H7 (cell line): ENCODE measurements at regions not wholly inside any gene's neighbourhood (a gene's known extent, or its start where the extent isn't known, plus 50 kb on each side); places are given as distances from the start of the nearest gene placed in this dataset.

ENCODE experiments used
- DNase-seq: peaks from one replicate; pipeline ENCODE4 v3.0.0; 2012
- H3K27me3 ChIP-seq: 2 replicates; pipeline ENCODE4 v1.6.0; 2011; ENCODE audit warnings: mild to moderate bottlenecking, low read length; ENCODE audit not compliant: control insufficient read depth, insufficient read depth
- H3K36me3 ChIP-seq: replicated peaks from 2 replicates; pipeline ENCODE4 v1.5.1; 2011; ENCODE audit warnings: low read length; ENCODE audit not compliant: control insufficient read depth, insufficient read depth
- H3K4me3 ChIP-seq: 2 replicates; pipeline ENCODE4 v1.5.1; 2011; ENCODE audit warnings: low read depth, mild to moderate bottlenecking, control low read depth, low read length, moderate library complexity; ENCODE audit not compliant: insufficient read depth

DNA sequence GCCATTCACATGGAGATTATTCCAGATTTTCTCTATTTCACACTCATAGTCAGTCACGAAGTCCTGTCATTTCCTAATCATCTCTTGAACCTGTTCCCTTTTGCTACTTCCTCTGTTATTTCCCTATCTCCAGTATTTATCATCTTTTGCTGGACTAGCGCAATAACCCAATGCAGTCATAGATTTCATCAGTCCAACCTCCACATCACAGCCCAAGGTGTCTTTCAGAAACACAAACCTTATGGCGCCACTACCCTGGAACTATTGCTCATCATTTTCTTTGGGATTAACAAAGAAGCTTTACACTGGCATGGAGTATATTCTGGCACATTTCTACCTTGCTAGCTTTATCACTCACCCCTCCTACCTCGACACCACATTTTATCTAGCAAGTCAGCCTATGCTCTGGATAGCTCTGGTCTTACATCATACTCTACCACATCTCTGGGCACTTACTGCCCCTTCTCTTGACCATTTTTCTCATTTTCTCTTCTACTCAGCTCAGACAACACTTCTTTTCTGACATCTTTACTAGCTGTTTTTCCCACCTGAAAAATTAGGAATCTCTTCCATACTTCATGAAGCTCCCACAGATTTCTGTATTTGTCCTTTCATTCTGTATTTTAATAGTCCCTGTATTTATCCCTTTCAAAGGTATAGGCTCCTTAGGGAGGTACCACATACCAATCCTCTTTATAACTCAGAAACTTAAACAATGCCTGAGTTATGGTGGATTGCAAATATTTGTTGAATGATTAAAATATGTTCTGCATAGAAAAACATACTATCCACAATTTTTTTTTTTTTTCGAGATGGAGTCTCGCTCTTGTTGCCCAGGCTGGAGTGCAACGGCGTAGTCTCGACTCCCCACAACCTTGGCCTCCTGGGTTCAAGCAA lies 534.7 kb downstream of the KLF12 start:
- no peak for DNase-seq
- Histone ChIP-seq H3K36me3 (no peaks in the 10 kb centered on the region), H3K27me3 (no peaks in the 10 kb centered on the region), H3K4me3 (no peak overlapping the region)

DNA sequence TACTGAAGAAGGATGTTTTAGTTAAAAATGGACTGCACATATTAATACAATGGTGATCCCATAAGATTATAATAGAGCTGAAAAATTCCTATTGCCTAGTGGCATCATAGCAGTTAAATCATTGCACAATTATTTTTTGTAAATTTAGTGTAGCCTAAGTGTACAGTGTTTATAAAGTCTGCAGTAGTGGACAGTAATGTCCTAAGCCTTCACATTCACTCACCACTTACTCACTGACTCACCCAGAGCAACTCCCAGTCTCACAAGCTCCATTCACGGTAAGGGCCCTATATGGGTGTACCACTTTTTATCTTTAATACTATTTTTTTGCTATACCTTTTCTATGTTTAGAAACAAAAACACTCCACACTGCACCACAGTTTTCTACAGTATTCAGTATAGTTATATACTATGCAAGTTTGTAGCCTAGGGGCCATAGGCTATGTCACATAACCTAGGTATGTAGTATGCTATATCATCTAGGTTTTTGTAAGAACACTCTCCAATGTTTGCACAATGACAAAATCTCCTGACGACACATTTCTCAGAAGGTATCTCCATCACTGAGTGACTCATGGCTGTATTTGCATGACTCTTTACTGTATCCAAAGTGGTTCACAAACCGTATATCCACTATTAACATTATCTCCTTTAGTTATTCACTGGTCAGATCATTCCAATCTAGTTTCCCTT lies 536.0 kb downstream of the KLF12 start:
- Histone ChIP-seq H3K36me3 (no peaks in the 10 kb centered on the region), H3K4me3 (no peak overlapping the region), H3K27me3 (no peaks in the 10 kb centered on the region)
- no peak for DNase-seq

DNA sequence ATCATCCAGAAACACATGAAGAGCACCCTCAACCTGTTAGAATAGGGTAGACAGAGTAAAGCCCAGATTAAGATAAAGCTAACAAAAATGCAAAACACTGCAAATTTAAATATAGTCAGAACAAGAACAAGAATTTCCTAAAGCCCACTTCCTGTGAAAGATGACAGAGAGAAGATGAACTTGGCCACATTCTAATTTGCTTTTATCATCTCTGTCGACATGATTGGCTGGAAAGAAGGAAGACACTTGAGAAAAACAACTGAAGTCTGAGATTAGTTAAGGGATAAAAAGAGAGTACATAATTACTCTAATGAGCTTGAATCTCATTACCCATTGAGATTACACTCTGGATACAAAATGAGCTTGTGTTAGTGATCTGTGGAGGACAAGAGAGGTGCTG lies 537.6 kb downstream of the KLF5 start:
- no peaks in the 10 kb centered on the region for H3K36me3 ChIP-seq
- no peak overlapping the region for H3K4me3 ChIP-seq
- no peak for DNase-seq
- H3K27me3 ChIP-seq, result no peaks in the 10 kb centered on the region

DNA sequence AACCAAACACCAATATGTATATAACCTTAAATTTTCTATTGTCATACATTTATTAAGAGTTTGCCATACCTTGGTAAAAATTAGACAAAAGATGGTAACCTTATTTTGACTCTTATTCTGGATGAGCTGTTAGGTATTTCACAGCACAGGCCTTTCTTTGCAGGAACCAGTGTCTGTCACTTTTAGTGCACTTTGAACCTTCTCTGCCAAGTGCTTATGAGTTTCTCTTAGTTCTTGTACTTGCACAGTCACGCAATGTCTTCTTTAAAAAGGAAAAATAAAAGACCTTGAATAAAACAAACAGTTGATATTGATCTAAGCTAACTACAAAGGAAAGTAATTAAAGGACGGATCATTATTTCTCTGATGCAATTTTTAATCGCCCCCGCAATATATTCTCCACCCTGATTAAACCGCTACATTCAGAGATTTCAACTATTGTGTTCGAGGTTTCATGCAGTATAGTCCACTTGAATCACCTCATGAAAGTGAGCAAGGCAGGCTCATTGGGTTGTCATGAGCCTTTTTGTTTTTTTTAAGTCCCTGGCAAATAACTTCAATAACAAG lies 534.5 kb downstream of the KLF5 start:
- no peaks in the 10 kb centered on the region for H3K27me3 ChIP-seq
- no peak for DNase-seq
- H3K36me3 ChIP-seq, result no peaks in the 10 kb centered on the region
- H3K4me3 ChIP-seq, result no peak overlapping the region

DNA sequence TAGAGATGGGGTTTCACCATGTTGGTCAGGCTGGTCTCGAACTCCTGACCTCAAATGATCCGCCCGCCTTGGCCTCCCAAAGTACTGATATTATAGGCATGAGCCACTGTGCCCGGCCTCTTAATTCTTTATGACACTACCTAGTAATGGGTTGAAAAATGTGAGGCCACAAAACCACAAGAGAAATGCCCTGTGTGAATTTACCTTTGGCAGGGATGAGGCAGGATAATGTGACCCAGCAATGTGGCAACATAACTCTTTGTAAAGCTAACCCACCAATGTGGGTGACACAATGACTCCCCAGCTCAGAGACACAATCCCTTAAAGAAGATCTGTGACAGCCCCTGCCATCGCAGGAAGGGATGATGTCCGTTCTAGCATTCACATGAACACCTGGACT lies 533.1 kb downstream of the KLF5 start:
- H3K36me3 ChIP-seq, result no peaks in the 10 kb centered on the region
- DNase-seq, result no peak
- no peak overlapping the region for H3K4me3 ChIP-seq
- H3K27me3 ChIP-seq, result no peaks in the 10 kb centered on the region

DNA sequence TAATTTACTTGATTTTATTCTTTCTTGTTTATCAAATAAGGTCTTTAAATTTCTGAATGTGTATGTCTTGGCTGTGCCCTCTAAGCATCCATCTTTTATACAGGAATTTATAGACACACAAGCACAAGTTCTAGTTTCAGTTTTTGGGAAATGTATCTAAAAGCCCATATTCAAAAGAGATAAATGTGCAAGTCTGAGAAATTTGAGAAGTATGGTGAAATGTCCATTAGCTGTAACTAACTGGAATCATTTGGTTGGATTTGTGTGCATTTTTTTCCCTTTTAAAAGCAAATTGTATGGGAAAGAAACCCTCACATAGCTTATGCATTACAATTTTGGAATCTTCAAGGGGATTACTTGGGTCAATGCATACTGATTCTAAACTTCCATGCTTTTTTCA lies 532.0 kb downstream of the KLF5 start:
- no peak for DNase-seq
- Histone ChIP-seq H3K27me3 (no peaks in the 10 kb centered on the region), H3K36me3 (no peaks in the 10 kb centered on the region), H3K4me3 (no peak overlapping the region)

DNA sequence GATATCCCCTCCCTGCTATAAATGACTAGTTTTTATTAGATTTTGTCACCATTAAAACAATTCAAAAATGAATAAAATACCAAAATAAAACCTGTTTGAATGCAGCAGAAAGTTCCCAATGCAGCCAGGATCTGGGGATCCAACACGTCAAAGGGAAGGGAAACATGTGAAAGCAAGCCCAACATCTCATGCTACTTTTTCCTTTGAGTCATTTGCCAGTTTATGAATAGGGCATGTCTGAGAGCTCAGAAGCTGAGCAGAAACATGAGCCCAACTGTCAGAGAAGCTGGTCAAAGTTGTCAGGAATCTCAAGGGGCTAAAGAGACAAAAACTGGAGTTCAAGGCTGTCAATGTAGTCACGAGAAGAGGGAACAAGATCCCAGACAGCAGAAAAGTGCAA lies 526.4 kb downstream of the KLF5 start:
- DNase-seq, result no peak
- no peaks in the 10 kb centered on the region for H3K36me3 ChIP-seq
- H3K4me3 ChIP-seq, result no peak overlapping the region
- H3K27me3 ChIP-seq, result no peaks in the 10 kb centered on the region

DNA sequence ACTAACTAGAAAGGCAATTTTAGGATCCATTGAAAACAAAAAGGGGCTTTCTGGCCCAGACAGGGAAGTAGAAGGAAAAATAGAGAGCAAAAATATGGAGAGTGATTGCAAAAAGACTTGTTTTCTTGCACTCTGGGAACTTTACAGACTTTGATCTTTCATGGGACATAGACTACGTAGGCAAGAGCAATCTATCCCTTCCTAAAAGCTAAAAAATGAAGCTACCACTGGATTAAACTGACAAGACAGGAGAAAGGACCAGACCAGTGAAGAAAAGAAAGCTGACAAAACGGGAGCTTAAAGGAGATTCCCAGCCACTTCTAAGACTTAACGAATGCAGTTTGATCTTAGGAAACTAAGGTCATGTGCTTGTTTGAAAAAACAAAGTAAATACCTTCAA lies 524.5 kb downstream of the KLF5 start:
- H3K36me3 ChIP-seq, result no peaks in the 10 kb centered on the region
- H3K4me3 ChIP-seq, result no peak overlapping the region
- no peak for DNase-seq
- no peaks in the 10 kb centered on the region for H3K27me3 ChIP-seq

DNA sequence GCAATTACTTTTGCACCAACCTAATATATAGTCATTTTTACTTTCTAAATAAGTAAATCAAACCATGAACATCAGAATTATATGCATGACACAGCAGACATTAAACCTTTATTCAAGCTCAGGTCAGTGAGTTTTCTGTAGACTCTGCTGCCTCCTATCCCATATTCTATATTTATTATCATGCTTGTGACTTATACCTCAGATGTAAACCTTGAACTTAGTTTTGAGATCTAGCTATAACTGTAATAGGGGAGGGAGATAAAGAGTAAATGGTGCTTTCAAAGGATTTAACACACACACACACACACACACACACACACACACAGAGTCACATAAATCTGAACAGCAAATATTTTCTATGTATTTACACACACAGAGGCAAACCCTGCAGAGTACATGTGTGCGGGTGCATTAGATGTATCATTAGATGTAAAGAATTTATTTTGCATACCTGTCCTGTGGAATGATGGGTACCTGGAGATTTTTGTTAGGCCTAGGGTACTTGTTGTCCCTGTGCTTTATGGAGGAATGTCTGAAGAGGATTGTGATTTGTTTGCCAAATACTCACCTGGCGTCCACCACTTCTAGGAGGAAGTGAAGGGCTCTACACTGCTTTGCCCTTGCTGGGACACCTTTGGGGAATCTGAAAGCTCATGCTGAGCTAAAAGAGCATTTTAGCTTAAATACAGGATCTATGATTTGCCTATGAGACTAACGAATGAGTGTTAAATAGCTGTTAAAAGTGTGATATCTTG lies 521.9 kb downstream of the KLF5 start:
- Histone ChIP-seq H3K36me3 (no peaks in the 10 kb centered on the region), H3K27me3 (no peaks in the 10 kb centered on the region), H3K4me3 (no peak overlapping the region)
- DNase-seq, result no peak

DNA sequence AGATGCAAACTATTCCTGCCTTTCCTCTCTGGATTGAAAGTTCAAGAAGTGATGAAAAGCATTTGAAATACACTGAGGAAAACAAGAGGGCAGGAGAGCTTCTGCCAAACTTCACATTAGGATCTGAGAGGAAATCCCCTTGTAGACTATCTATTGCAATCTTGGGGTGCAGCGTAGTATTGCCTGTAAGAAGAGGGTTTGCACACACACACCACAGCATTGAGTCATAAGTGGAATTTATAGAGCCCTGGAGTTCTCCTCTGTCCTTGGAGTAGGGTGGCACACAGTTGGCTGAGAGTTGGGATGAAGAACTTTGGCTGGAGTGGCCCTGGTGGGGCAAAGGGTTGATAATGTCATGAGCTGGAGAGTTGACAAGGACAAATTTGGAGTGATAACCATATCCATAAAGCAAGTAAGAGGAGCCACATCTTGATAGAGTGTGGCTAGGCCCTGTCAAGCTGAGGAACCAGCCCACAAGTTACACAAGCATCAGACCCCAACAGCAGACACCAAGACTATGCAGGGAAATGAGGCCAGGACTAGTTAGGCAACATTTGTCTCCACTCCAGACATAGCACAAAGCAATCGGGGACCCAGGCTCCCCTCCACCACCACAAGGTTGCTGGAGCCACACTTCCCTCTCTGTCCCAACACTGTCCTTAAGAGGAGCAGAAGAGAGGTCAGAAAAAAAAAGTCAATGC lies 520.9 kb downstream of the KLF5 start:
- H3K4me3 ChIP-seq, result no peak overlapping the region
- DNase-seq, result no peak
- H3K36me3 ChIP-seq, result no peaks in the 10 kb centered on the region
- no peaks in the 10 kb centered on the region for H3K27me3 ChIP-seq

DNA sequence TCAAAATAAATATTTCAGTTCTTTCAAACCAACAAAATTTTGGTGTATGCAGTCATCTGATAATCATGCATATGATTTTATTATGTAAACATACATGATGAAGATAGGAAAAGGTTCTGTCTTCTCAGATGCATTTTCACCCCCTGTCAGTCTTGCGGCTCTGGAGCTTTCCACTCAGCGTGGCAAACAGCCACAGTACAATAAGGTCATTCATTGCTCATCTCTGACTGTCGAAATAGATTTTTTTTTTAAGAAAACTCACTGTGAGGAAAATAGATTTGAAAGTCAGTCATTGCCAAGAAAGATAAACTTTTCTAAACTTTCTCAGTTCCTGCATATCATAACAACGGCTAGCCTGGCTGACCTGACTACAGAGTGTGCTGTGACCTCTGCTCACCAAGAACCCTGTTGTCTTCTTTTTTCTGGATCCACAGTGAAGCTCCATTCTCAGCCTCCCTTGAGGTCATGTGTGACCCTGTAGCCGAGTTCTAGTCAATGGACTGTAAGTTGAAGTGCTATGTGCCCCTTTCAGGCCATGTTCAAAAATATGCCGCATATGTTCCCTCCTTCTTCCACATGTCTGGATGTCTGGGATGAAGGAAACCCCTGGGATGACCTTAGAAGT lies 519.6 kb downstream of the KLF5 start:
- no peak for DNase-seq
- Histone ChIP-seq H3K36me3 (no peaks in the 10 kb centered on the region), H3K4me3 (no peak overlapping the region), H3K27me3 (no peaks in the 10 kb centered on the region)

DNA sequence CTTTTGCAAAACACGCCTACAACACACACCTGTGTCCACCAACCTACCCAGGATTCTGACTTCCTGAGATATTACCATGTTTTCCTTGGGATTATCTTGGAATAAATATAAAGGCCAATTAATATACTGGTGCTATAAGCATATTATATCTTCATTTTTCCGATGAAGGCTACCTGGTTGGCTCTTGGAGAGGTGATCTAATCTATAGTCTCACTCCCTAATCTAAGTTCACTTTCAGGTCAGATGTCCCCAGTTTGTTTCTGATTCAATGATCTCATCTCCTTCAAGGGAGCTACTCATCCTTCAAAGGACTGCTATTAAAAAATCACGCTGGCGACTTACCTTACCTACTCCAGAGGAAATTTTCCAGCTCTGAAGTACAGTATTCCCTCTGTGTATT lies 517.5 kb downstream of the KLF5 start:
- no peaks in the 10 kb centered on the region for H3K36me3 ChIP-seq
- no peak overlapping the region for H3K4me3 ChIP-seq
- DNase-seq, result no peak
- no peaks in the 10 kb centered on the region for H3K27me3 ChIP-seq

DNA sequence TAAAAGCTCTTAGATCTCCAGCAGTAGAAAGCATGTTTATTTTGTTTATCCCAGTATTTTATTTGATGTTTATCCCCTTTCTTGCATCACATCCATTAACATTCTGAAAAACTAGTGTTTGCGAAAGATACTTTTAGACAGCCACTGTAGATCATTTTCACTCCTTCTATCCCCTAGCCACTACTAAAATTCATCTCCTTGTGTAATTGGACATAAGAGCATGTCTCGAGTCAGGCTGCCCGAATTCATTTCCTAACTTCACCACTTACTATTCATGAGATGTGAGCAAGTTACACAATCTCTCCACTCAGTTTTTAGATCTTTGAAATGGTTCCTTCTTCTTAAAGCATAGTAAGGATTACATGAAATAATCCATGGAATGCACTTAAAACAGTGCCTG lies 514.0 kb downstream of the KLF5 start:
- no peaks in the 10 kb centered on the region for H3K27me3 ChIP-seq
- no peak overlapping the region for H3K4me3 ChIP-seq
- no peaks in the 10 kb centered on the region for H3K36me3 ChIP-seq
- no peak for DNase-seq

DNA sequence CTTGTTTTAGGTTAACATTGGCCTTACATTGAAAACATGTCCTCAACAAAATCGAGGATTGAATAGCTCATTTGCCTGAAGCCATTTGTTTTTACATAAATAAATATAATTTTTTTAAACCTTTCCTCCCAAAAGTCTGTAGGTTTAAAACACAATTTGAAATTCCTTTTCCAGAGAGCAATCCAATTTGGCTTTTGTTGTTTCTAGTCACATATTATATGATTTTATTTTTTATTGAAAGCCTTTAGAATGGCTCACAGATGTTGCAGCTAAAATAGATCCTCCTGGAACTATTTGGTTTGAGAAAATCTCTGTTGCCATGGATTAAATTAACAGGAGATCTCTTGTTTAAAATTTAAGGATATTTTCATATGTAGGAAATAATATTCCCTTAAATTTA lies 512.6 kb downstream of the KLF5 start:
- no peaks in the 10 kb centered on the region for H3K36me3 ChIP-seq
- no peaks in the 10 kb centered on the region for H3K27me3 ChIP-seq
- DNase-seq, result no peak
- no peak overlapping the region for H3K4me3 ChIP-seq
